OCI-LY7 (cell line): ENCODE measurements at regions not wholly inside any gene's neighbourhood (a gene's known extent, or its start where the extent isn't known, plus 50 kb on each side); places are given as distances from the start of the nearest gene placed in this dataset.

ENCODE experiments used
- BruUV-seq: library from RNA; stranded (reverse); fragments of 400-500 nt; replicated peaks from 2 replicates; lab custom pipeline; 2021; lab: Mats Ljungman, UMichigan
- CTCF ChIA-PET: fragments of 300-600 bp; sonication (Branson Sonifier 250); formaldehyde crosslinking; loops from one replicate; lab custom pipeline; 2022; ENCODE audit warnings: antibody characterized with exemption; ENCODE audit not compliant: unreplicated experiment; lab: Charles Lee
- POLR2A ChIA-PET: fragments of 300-600 bp; sonication (Branson Sonifier 250); formaldehyde crosslinking; loops from one replicate; lab custom pipeline; 2022; ENCODE audit warnings: antibody characterized with exemption; lab: Charles Lee
- DNase-seq: peaks from one replicate; pipeline ENCODE4 v3.0.0-alpha.2; 2015; ENCODE audit warnings: low spot score
- H2AFZ ChIP-seq: fragments of 200-600 bp; sonication (generic), shearing (Covaris generic); 2 replicates; pipeline ENCODE4 v1.6.1; 2014; ENCODE audit warnings: mild to moderate bottlenecking, antibody characterized with exemption, low read length, moderate library complexity
- H3K27ac ChIP-seq: fragments of 200-600 bp; sonication (generic); 2 replicates; pipeline ENCODE4 v1.5.1; 2014; ENCODE audit warnings: mixed run types, low read depth, mild to moderate bottlenecking, moderate library complexity, low read length, inconsistent platforms; ENCODE audit not compliant: poor library complexity, severe bottlenecking
- H3K36me3 ChIP-seq: fragments of 200-600 bp; sonication (generic); 2 replicates; pipeline ENCODE4 v1.6.1; 2014; ENCODE audit warnings: mild to moderate bottlenecking, antibody characterized with exemption, low read length, moderate library complexity, mixed read lengths; ENCODE audit not compliant: insufficient read depth
- H3K4me1 ChIP-seq: fragments of 200-600 bp; sonication (generic); 2 replicates; pipeline ENCODE4 v1.5.1; 2014; ENCODE audit warnings: mild to moderate bottlenecking, low read length; ENCODE audit not compliant: insufficient read depth, poor library complexity, severe bottlenecking
- H3K4me2 ChIP-seq: fragments of 200-600 bp; sonication (generic); 2 replicates; pipeline ENCODE4 v1.6.1; 2014; ENCODE audit warnings: mild to moderate bottlenecking, low read length
- H3K4me3 ChIP-seq: fragments of 200-600 bp; sonication (generic); 2 replicates; pipeline ENCODE4 v1.5.1; 2014; ENCODE audit warnings: mild to moderate bottlenecking, low read depth, low read length; ENCODE audit not compliant: poor library complexity, severe bottlenecking
- H3K79me2 ChIP-seq: fragments of 200-600 bp; sonication (generic); 2 replicates; pipeline ENCODE4 v1.6.1; 2016; ENCODE audit warnings: low read depth, mild to moderate bottlenecking, low read length, moderate library complexity, mixed read lengths; ENCODE audit not compliant: insufficient read depth
- H3K9me2 ChIP-seq: fragments of 200-600 bp; sonication (generic); 2 replicates; pipeline ENCODE4 v1.6.1; 2016; ENCODE audit warnings: mild to moderate bottlenecking, low read length, mixed read lengths; ENCODE audit not compliant: insufficient read depth
- H3K9me3 ChIP-seq: fragments of 200-600 bp; sonication (generic); 2 replicates; pipeline ENCODE4 v1.6.1; 2014; ENCODE audit warnings: mild to moderate bottlenecking, mixed run types, low read length, mixed read lengths
- H4K20me1 ChIP-seq: fragments of 200-600 bp; sonication (generic); 2 replicates; pipeline ENCODE4 v1.6.1; 2014; ENCODE audit warnings: mild to moderate bottlenecking, antibody characterized with exemption, low read length, moderate library complexity, mixed read lengths; ENCODE audit not compliant: insufficient read depth
- EZH2phosphoT487 ChIP-seq: fragments of 200-600 bp; sonication (generic); IDR thresholded peaks from 2 replicates; pipeline ENCODE4 v1.6.1; 2018; ENCODE audit warnings: low read depth, borderline replicate concordance, mild to moderate bottlenecking, mixed run types, antibody characterized with exemption, low read length, moderate library complexity, mixed read lengths
- intact Hi-C: fragments of 100-400 bp; cut with micrococcal nuclease; formaldehyde crosslinking; loops from one replicate; pipeline ENCODE4 v1.10.0; 2022; ENCODE audit not compliant: unreplicated experiment
- TF ChIP-seq, protein P1 (sequence below): fragments of 200-600 bp; sonication (generic); conservative IDR thresholded peaks from 2 replicates; pipeline ENCODE4 v1.5.1; 2014; ENCODE audit warnings: mild to moderate bottlenecking, antibody characterized with exemption, low read length, moderate library complexity, mixed read lengths

DNA sequence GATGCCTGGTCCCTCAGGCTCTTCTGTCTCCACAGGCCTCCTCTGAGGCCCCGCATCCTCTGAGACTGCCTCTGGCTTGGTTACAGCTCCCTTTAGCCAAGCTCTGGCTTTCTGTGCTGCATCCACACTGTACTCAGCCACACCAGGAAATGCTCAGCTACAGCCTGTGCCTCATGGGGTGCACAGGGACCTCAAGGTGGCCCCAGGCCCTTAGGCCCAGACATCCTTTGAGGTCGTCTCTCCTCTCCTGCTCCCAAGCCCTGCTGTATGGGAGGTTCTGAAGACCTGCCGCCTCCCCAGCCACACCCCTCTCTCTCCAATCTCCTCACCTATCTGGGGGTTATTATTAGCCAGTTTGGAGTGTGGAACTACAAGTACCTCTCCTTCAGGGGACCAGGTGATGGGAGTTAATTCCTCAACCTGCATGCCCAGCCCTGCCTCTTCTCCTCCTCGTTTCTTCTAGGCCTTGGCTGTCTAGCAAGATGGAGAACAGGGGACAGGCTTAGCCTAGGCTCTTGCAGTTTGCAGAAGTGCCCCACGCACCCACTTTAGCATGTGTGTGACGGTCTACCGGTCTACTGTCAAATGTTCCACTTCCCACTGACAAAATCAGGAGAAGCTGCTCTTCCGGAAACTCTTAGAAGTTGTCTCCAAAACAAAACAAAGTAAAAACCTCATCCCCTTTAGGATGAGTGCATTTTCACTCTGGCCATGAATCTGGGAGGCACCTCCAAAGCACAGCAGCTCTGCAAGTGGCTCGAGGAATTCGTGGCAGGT is 64.0 kb upstream of the WAC start:
- intact Hi-C loops, result no loop called here
- H3K36me3 ChIP-seq, result no peaks in the 10 kb centered on the region
- H3K79me2 ChIP-seq, result no peaks in the 10 kb centered on the region
- no peak overlapping the region for H2AFZ ChIP-seq
- no peaks in the 10 kb centered on the region for H3K9me2 ChIP-seq
- no TSS peak for BruUV-seq
- ChIA-PET POLR2A (interaction anchor here (0.6 kb wide), 1 partner anchor 9 kb away, joined by 6 read pairs; no protein-coding TSS in a partner anchor), CTCF (no interaction called here)
- H3K4me1 ChIP-seq, result no peaks in the 10 kb centered on the region
- no peak overlapping the region for H3K4me2 ChIP-seq
- H4K20me1 ChIP-seq, result no peaks in the 10 kb centered on the region
- TF ChIP-seq EZH2phosphoT487, result no peak
- H3K9me3 ChIP-seq, result no peaks in the 10 kb centered on the region
- H3K4me3 ChIP-seq, result no peak overlapping the region
- no peak for DNase-seq
- H3K27ac ChIP-seq, result no peak overlapping the region

DNA sequence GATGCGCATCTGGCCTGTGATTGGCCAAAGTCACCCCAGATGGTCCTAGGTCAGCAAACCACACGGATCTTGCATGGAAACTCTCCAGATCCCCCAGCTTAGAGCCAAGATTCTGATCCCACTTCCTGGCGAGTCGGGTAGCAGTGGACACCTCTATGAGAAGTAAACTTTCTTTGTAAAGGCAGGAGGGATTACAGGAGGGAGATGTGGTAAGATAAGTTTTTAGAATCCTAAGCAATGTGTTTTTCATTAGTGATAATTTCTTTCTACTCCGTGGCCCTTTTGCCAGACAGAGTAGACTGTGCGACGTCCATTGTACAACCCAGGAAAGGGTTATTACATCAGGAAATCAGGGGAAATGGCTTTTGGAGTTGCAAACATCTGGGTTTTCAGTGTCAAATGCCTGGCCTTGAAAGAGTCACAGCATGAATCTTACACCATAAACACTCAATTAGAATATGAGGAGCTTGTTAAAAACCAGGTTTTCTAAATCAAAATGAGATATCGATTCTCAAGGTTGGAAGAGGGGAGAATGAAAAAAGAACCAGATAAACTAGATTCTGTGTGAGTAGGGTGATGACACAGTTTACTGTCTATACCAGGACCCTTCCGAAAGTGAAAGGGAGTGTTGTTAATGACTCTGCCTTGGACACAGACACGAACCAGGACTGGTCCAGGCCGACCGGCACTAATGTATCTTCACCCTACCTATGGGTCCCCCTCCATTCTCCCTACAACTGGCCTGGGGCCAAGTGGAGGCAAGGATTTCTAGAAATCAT is 61.9 kb upstream of the WAC start:
- ChIA-PET POLR2A (no interaction called here), CTCF (no interaction called here)
- intact Hi-C loops, result no loop called here
- Histone ChIP-seq H3K4me1 (no peaks in the 10 kb centered on the region), H3K4me3 (no peak overlapping the region), H3K9me2 (no peaks in the 10 kb centered on the region), H3K79me2 (no peaks in the 10 kb centered on the region), H3K36me3 (no peaks in the 10 kb centered on the region), H3K27ac (no peak overlapping the region), H4K20me1 (no peaks in the 10 kb centered on the region), H3K4me2 (no peak overlapping the region), H3K9me3 (no peaks in the 10 kb centered on the region), H2AFZ (no peak overlapping the region)
- TF ChIP-seq EZH2phosphoT487, result no peak
- no peak for DNase-seq
- no TSS peak for BruUV-seq

DNA sequence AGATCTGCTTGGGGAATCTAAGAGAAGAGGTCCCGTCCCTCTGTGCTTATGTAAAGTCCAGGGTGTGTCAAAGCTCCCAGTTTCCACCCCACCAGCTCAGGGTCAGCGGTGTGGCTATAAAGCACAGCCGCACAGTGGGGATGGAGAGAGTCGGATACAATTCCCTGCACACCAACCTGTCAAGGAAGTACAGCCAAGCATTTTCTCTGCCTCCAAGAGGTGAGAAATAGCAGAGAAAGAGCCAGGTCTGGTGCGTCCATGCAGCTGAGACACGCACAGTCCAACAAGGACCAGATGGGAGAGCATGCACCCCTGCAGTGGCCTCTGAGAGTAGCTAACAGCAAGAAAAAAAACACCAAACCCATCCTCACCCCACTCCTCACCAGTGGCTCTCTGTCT is 61.3 kb upstream of the WAC start:
- no peak overlapping the region for H3K27ac ChIP-seq
- POLR2A ChIA-PET, result no interaction called here
- no peak overlapping the region for H3K4me3 ChIP-seq
- no peaks in the 10 kb centered on the region for H3K79me2 ChIP-seq
- intact Hi-C loops, result no loop called here
- no peaks in the 10 kb centered on the region for H4K20me1 ChIP-seq
- no peaks in the 10 kb centered on the region for H3K4me1 ChIP-seq
- no peak overlapping the region for H2AFZ ChIP-seq
- H3K36me3 ChIP-seq, result no peaks in the 10 kb centered on the region
- CTCF ChIA-PET, result no interaction called here
- H3K9me2 ChIP-seq, result no peaks in the 10 kb centered on the region
- no peak for DNase-seq
- no TSS peak for BruUV-seq
- no peaks in the 10 kb centered on the region for H3K9me3 ChIP-seq
- no peak for TF ChIP-seq EZH2phosphoT487
- TF ChIP-seq, protein P1, sequence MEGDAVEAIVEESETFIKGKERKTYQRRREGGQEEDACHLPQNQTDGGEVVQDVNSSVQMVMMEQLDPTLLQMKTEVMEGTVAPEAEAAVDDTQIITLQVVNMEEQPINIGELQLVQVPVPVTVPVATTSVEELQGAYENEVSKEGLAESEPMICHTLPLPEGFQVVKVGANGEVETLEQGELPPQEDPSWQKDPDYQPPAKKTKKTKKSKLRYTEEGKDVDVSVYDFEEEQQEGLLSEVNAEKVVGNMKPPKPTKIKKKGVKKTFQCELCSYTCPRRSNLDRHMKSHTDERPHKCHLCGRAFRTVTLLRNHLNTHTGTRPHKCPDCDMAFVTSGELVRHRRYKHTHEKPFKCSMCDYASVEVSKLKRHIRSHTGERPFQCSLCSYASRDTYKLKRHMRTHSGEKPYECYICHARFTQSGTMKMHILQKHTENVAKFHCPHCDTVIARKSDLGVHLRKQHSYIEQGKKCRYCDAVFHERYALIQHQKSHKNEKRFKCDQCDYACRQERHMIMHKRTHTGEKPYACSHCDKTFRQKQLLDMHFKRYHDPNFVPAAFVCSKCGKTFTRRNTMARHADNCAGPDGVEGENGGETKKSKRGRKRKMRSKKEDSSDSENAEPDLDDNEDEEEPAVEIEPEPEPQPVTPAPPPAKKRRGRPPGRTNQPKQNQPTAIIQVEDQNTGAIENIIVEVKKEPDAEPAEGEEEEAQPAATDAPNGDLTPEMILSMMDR, result no peak
- H3K4me2 ChIP-seq, result no peak overlapping the region
